ENCODE measurements at regions not wholly inside any gene's neighbourhood (a gene's known extent, or its start where the extent isn't known, plus 50 kb on each side); places are given as distances from the start of the nearest gene placed in this dataset.

- dilution Hi-C loops (cut with MboI; ENCODE audit: extremely low pct_ligation_motif_present, low sequenced_read_pairs): no loop called here
- no peak for DNase-seq (ENCODE audit: low read depth, low spot score)
- H3K9ac ChIP-seq (ENCODE audit: control insufficient read depth, extremely low read depth, insufficient read depth, low read length): no peak overlapping the region
- TF ChIP-seq EZH2 (IDR thresholded peaks at IDR 0.05; ENCODE audit: low read length) (no peak), CTCF (optimal IDR thresholded peaks at IDR 0.05 in 1 of 3, IDR thresholded peaks at IDR 0.05 in 1 of 3, conservative IDR thresholded peaks at IDR 0.05 in 1 of 3; ENCODE audit: extremely low read depth in 1 of 3, insufficient read depth in 2 of 3, low read length in 3 of 3) (no peak)
- H2AFZ ChIP-seq (ENCODE audit: control insufficient read depth, low read length): no peak overlapping the region
- no peaks in the 10 kb centered on the region for H3K4me1 ChIP-seq (ENCODE audit: control insufficient read depth, extremely low read depth, insufficient read depth, low read length)
- no peaks in the 10 kb centered on the region for H3K79me2 ChIP-seq (ENCODE audit: control insufficient read depth, insufficient read depth, low read length)
- no peak overlapping the region for H3K4me2 ChIP-seq (ENCODE audit: control insufficient read depth, extremely low read depth, insufficient read depth, low read depth, low read length)
- H3K9me1 ChIP-seq (ENCODE audit: control insufficient read depth, extremely low read depth, insufficient read depth, low read length): no peaks in the 10 kb centered on the region
- no peak for FAIRE-seq
- no peaks in the 10 kb centered on the region for H4K20me1 ChIP-seq (ENCODE audit: control insufficient read depth, extremely low read depth, insufficient read depth, low read length)
- no peaks in the 10 kb centered on the region for H3K36me3 ChIP-seq (ENCODE audit: control insufficient read depth in 2 of 2, extremely low read depth in 1 of 2, insufficient read depth in 2 of 2, low read length in 2 of 2)
- no peak overlapping the region for H3K4me3 ChIP-seq (ENCODE audit: control insufficient read depth in 2 of 3, extremely low read depth in 1 of 3, insufficient read depth in 2 of 3, low read depth in 1 of 3, low read length in 3 of 3)
- H3K27ac ChIP-seq (ENCODE audit: control insufficient read depth, insufficient read depth, low read length): no peak overlapping the region
- H3K27me3 ChIP-seq (ENCODE audit: control insufficient read depth, extremely low read depth, insufficient read depth, low read length): peaks cover 5% of the 10 kb centered on the region
- H3K9me3 ChIP-seq (ENCODE audit: control insufficient read depth, low read depth, low read length): no peaks in the 10 kb centered on the region
Observed at GRCh38 chr15:61524086-61524485, 295.0 kb upstream of the RORA start.

- no peak overlapping the region for H3K4me2 ChIP-seq (ENCODE audit: control insufficient read depth, extremely low read depth, insufficient read depth, low read depth, low read length)
- peaks cover 5% of the 10 kb centered on the region for H3K27me3 ChIP-seq (ENCODE audit: control insufficient read depth, extremely low read depth, insufficient read depth, low read length)
- no peak overlapping the region for H3K4me3 ChIP-seq (ENCODE audit: control insufficient read depth in 2 of 3, extremely low read depth in 1 of 3, insufficient read depth in 2 of 3, low read depth in 1 of 3, low read length in 3 of 3)
- no peaks in the 10 kb centered on the region for H3K9me3 ChIP-seq (ENCODE audit: control insufficient read depth, low read depth, low read length)
- H3K79me2 ChIP-seq (ENCODE audit: control insufficient read depth, insufficient read depth, low read length): no peaks in the 10 kb centered on the region
- TF ChIP-seq CTCF (optimal IDR thresholded peaks at IDR 0.05 in 1 of 3, IDR thresholded peaks at IDR 0.05 in 1 of 3, conservative IDR thresholded peaks at IDR 0.05 in 1 of 3; ENCODE audit: extremely low read depth in 1 of 3, insufficient read depth in 2 of 3, low read length in 3 of 3) (no peak), EZH2 (IDR thresholded peaks at IDR 0.05; ENCODE audit: low read length) (no peak)
- no peaks in the 10 kb centered on the region for H3K36me3 ChIP-seq (ENCODE audit: control insufficient read depth in 2 of 2, extremely low read depth in 1 of 2, insufficient read depth in 2 of 2, low read length in 2 of 2)
- no peak overlapping the region for H3K27ac ChIP-seq (ENCODE audit: control insufficient read depth, insufficient read depth, low read length)
- H3K4me1 ChIP-seq (ENCODE audit: control insufficient read depth, extremely low read depth, insufficient read depth, low read length): peaks cover 13% of the 10 kb centered on the region
- dilution Hi-C loops (cut with MboI; ENCODE audit: extremely low pct_ligation_motif_present, low sequenced_read_pairs): no loop called here
- H3K9ac ChIP-seq (ENCODE audit: control insufficient read depth, extremely low read depth, insufficient read depth, low read length): no peak overlapping the region
- no peak for DNase-seq (ENCODE audit: low read depth, low spot score)
- H2AFZ ChIP-seq (ENCODE audit: control insufficient read depth, low read length): no peak overlapping the region
- no peaks in the 10 kb centered on the region for H3K9me1 ChIP-seq (ENCODE audit: control insufficient read depth, extremely low read depth, insufficient read depth, low read length)
- no peaks in the 10 kb centered on the region for H4K20me1 ChIP-seq (ENCODE audit: control insufficient read depth, extremely low read depth, insufficient read depth, low read length)
- no peak for FAIRE-seq
Observed at GRCh38 chr15:61522411-61522810, 293.3 kb upstream of the RORA start.

All from keratinocyte (primary cell).